ENCODE measurements at regions not wholly inside any gene's neighbourhood (a gene's known extent, or its start where the extent isn't known, plus 50 kb on each side); places are given as distances from the start of the nearest gene placed in this dataset.

DNA sequence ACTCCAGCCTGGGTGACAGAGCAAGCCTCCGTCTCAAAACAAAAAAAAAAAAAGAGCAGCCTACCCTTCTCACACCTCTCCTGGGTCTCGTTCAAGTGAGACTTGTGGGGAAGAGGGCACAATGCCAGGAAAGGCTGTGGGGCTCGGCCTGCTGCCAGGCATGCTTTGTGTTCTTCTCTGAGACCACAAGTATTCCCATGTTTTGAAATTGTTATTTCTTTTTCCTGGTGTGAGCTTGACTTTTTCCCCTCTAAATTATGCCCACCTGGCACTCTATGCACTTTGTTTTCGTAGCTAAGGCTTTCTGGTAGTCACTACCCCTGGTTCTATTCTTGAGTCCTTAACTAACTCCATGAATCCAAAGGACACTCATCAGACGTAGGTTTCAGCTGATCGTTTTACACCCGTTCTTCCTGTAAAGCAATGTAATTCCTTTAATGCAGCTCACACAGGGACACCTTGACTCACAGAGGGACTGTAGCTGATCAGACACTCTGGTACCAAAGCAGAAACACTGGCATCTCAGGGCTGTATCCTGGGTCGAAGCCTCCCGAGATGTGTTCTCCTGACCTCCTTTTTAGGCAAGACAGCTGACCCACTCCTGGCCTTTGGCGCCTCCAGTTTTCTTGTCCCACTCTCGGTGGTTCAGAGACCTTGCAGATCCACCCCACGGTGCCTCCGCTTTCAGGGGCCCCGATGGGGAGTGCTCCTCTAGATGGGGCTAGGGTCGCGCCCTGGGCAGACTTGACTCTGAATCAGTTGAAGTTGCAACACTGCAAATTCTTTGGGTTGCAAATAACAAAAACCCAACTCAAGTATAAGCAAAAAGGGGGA, 193.3 kb upstream of the AGAP1 start:
- H3K9me3 Mint-ChIP-seq (ENCODE audit: unreplicated experiment), result no peaks in the 10 kb centered on the region
- H3K27ac Mint-ChIP-seq (ENCODE audit: unreplicated experiment), result no peak overlapping the region
- no peak overlapping the region for H3K4me3 Mint-ChIP-seq (ENCODE audit: unreplicated experiment)
- no peak overlapping the region for H3K4me3 ChIP-seq (ENCODE audit: low read depth, low read length)
- BruUV-seq (replicated peaks), result no TSS peak
- TF ChIP-seq, protein P1, sequence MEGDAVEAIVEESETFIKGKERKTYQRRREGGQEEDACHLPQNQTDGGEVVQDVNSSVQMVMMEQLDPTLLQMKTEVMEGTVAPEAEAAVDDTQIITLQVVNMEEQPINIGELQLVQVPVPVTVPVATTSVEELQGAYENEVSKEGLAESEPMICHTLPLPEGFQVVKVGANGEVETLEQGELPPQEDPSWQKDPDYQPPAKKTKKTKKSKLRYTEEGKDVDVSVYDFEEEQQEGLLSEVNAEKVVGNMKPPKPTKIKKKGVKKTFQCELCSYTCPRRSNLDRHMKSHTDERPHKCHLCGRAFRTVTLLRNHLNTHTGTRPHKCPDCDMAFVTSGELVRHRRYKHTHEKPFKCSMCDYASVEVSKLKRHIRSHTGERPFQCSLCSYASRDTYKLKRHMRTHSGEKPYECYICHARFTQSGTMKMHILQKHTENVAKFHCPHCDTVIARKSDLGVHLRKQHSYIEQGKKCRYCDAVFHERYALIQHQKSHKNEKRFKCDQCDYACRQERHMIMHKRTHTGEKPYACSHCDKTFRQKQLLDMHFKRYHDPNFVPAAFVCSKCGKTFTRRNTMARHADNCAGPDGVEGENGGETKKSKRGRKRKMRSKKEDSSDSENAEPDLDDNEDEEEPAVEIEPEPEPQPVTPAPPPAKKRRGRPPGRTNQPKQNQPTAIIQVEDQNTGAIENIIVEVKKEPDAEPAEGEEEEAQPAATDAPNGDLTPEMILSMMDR (IDR thresholded peaks at IDR 0.05; ENCODE audit: insufficient read depth in 1 of 2, low read depth in 1 of 2, low read length in 1 of 2, severe bottlenecking in 1 of 2, unreplicated experiment in 1 of 2), result no peak
- no peaks in the 10 kb centered on the region for H3K9me3 ChIP-seq
- H3K27me3 Mint-ChIP-seq (ENCODE audit: insufficient read depth, unreplicated experiment), result peaks cover 2% of the 10 kb centered on the region
- H3K4me1 ChIP-seq, result peaks cover 5% of the 10 kb centered on the region; the same call in 1 of the 2 replicates
- intact Hi-C loops (cut with micrococcal nuclease; ENCODE audit: unreplicated experiment), result no loop called here
- no peak for DNase-seq
- ChIA-PET POLR2A (no interaction called here), CTCF (no interaction called here)
- H3K36me3 ChIP-seq (ENCODE audit: control insufficient read depth, insufficient read depth, low read length), result no peaks in the 10 kb centered on the region
- peaks cover 6% of the 10 kb centered on the region for H3K36me3 Mint-ChIP-seq (ENCODE audit: insufficient read depth, unreplicated experiment)
- no peaks in the 10 kb centered on the region for H3K4me1 Mint-ChIP-seq (ENCODE audit: low read depth, unreplicated experiment)
- no peaks in the 10 kb centered on the region for H3K27me3 ChIP-seq (replicated peaks; ENCODE audit: control insufficient read depth, insufficient read depth, low read length)

DNA sequence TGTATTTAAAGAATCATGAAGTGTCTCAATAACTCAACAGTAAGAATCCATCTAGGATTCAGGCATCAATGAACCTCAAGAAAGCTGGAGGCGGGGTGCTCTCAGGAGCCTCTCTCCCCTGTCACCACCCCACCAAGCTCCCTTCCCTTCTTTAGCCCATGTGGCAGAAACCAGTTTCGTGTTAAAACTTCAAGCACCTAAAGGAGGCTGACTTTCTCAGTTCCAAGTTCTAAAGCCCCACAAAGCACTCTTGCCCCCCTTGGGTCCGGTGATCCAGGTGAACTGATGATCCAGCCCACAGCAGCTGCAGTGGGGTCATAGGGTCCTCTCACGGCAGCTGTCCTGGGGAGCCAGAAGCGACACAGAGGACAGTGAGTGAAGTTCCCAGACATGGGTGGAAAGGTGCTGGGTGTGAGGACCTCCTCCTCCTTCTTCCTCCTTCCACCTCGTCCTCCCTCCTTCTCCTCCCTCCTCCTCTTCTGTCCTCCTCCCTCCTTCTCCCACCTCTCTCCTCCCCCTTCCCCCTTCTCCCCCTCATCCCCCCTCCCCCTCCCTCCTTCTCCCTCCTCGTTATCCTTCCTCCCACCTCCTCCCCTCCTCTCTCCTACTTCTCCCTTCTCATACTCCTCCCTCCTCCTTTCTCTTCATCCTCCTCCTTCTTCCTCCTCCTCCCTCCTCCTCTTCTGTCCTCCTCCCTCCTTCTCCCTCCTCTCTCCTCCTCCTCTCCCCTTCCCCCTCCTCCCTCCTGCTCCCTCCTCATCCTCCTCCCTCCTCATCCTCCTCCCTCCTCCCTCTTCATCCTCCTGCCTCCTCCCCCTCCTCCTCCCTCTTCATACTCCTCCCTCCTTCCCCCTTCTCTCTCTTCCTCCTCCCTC, 192.4 kb upstream of the AGAP1 start:
- Mint-ChIP-seq H3K4me3 (ENCODE audit: unreplicated experiment) (no peak overlapping the region), H3K27ac (ENCODE audit: unreplicated experiment) (no peak overlapping the region), H3K27me3 (ENCODE audit: insufficient read depth, unreplicated experiment) (peaks cover 2% of the 10 kb centered on the region), H3K9me3 (ENCODE audit: unreplicated experiment) (no peaks in the 10 kb centered on the region), H3K36me3 (ENCODE audit: insufficient read depth, unreplicated experiment) (peaks cover 6% of the 10 kb centered on the region), H3K4me1 (ENCODE audit: low read depth, unreplicated experiment) (no peaks in the 10 kb centered on the region)
- DNase-seq, result no peak
- POLR2A ChIA-PET, result no interaction called here
- no peaks in the 10 kb centered on the region for H3K27me3 ChIP-seq (replicated peaks; ENCODE audit: control insufficient read depth, insufficient read depth, low read length)
- TF ChIP-seq, protein P1 (IDR thresholded peaks at IDR 0.05; ENCODE audit: insufficient read depth in 1 of 2, low read depth in 1 of 2, low read length in 1 of 2, severe bottlenecking in 1 of 2, unreplicated experiment in 1 of 2), result no peak
- no peaks in the 10 kb centered on the region for H3K4me1 ChIP-seq
- intact Hi-C loops (cut with micrococcal nuclease; ENCODE audit: unreplicated experiment), result no loop called here
- H3K36me3 ChIP-seq (ENCODE audit: control insufficient read depth, insufficient read depth, low read length), result no peaks in the 10 kb centered on the region
- BruUV-seq (replicated peaks), result no TSS peak
- CTCF ChIA-PET, result no interaction called here
- H3K9me3 ChIP-seq, result no peaks in the 10 kb centered on the region
- no peak overlapping the region for H3K4me3 ChIP-seq (ENCODE audit: low read depth, low read length)

DNA sequence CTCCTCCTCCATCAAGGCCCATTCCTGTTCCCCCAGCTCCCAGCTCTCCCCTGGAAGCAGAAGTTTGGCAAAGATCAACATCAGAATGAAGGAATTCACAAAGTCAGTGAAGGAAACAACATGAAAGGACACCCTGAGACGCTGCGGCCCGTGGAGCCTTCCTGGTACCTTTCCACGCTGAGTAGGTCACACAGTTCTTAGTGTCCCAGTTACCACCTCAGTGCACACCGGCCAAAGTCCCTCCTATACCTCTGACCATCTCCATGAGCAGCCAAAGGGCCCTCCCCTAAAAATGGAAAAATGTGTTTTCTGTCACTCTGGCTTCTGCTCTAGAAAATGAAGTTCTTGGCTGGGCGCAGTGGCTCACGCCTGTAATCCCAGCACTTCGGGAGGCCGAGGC, 191.6 kb upstream of the AGAP1 start:
- no peak overlapping the region for H3K4me3 Mint-ChIP-seq (ENCODE audit: unreplicated experiment)
- no peak overlapping the region for H3K27ac Mint-ChIP-seq (ENCODE audit: unreplicated experiment)
- H3K4me1 Mint-ChIP-seq (ENCODE audit: low read depth, unreplicated experiment), result no peaks in the 10 kb centered on the region
- DNase-seq, result no peak
- peaks cover 6% of the 10 kb centered on the region for H3K36me3 Mint-ChIP-seq (ENCODE audit: insufficient read depth, unreplicated experiment)
- no peaks in the 10 kb centered on the region for H3K4me1 ChIP-seq
- BruUV-seq (replicated peaks), result no TSS peak
- intact Hi-C loops (cut with micrococcal nuclease; ENCODE audit: unreplicated experiment), result no loop called here
- H3K36me3 ChIP-seq (ENCODE audit: control insufficient read depth, insufficient read depth, low read length), result no peaks in the 10 kb centered on the region
- H3K9me3 ChIP-seq, result no peaks in the 10 kb centered on the region
- no peaks in the 10 kb centered on the region for H3K9me3 Mint-ChIP-seq (ENCODE audit: unreplicated experiment)
- TF ChIP-seq, protein P1 (IDR thresholded peaks at IDR 0.05; ENCODE audit: insufficient read depth in 1 of 2, low read depth in 1 of 2, low read length in 1 of 2, severe bottlenecking in 1 of 2, unreplicated experiment in 1 of 2), result no peak
- CTCF ChIA-PET, result no interaction called here
- POLR2A ChIA-PET, result no interaction called here
- H3K27me3 Mint-ChIP-seq (ENCODE audit: insufficient read depth, unreplicated experiment), result peaks cover 2% of the 10 kb centered on the region
- H3K4me3 ChIP-seq (ENCODE audit: low read depth, low read length), result no peak overlapping the region
- no peaks in the 10 kb centered on the region for H3K27me3 ChIP-seq (replicated peaks; ENCODE audit: control insufficient read depth, insufficient read depth, low read length)
